MM.1S (cell line): ENCODE measurements at regions not wholly inside any gene's neighbourhood (a gene's known extent, or its start where the extent isn't known, plus 50 kb on each side); places are given as distances from the start of the nearest gene placed in this dataset.

Experiments used
- DNase-seq: peaks from one replicate; pipeline ENCODE4 v3.0.0-alpha.2; 2015
- H2AFZ ChIP-seq: fragments of 300-600 bp; sonication (generic); 2 replicates; pipeline ENCODE4 v1.6.0; 2016; ENCODE audit warnings: antibody characterized with exemption, low read length
- H3F3A ChIP-seq: fragments of 300-600 bp; sonication (generic); 2 replicates; pipeline ENCODE4 v1.6.1; 2016; ENCODE audit warnings: mild to moderate bottlenecking, antibody characterized with exemption, low read length, moderate library complexity, mixed read lengths; ENCODE audit not compliant: insufficient read depth
- H3K27ac ChIP-seq: fragments of 300-600 bp; sonication (generic); 2 replicates; pipeline ENCODE4 v1.5.1; 2016; ENCODE audit warnings: mild to moderate bottlenecking, low read length
- H3K27me3 ChIP-seq: fragments of 300-600 bp; sonication (generic); replicated peaks from 2 replicates; pipeline ENCODE4 v1.6.0; 2016; ENCODE audit warnings: low read length; ENCODE audit not compliant: insufficient read depth
- H3K36me3 ChIP-seq: fragments of 300-600 bp; sonication (generic); replicated peaks from 2 replicates; pipeline ENCODE4 v1.6.1; 2016; ENCODE audit warnings: mild to moderate bottlenecking, low read length, mixed read lengths; ENCODE audit not compliant: insufficient read depth
- H3K4me1 ChIP-seq: fragments of 300-600 bp; sonication (generic); 2 replicates; pipeline ENCODE4 v1.6.1; 2016; ENCODE audit warnings: low read length, mixed read lengths
- H3K4me2 ChIP-seq: fragments of 300-600 bp; sonication (generic); 2 replicates; pipeline ENCODE4 v1.6.0; 2016; ENCODE audit warnings: low read depth, low read length
- H3K4me3 ChIP-seq: fragments of 300-600 bp; sonication (generic); 2 replicates; pipeline ENCODE4 v1.5.1; 2016; ENCODE audit warnings: low read length, mixed read lengths
- H3K79me2 ChIP-seq: fragments of 300-600 bp; sonication (generic); 2 replicates; pipeline ENCODE4 v1.6.1; 2016; ENCODE audit warnings: mixed run types, low read length, mixed read lengths
- H3K9ac ChIP-seq: fragments of 300-600 bp; sonication (generic); 2 replicates; pipeline ENCODE4 v1.6.1; 2016; ENCODE audit warnings: low read length, mixed read lengths
- H3K9me2 ChIP-seq: fragments of 300-600 bp; sonication (generic); replicated peaks from 2 replicates; pipeline ENCODE4 v1.6.1; 2016; ENCODE audit warnings: mild to moderate bottlenecking, low read length, mixed read lengths; ENCODE audit not compliant: insufficient read depth
- H3K9me3 ChIP-seq: fragments of 300-600 bp; sonication (generic); replicated peaks from 2 replicates; pipeline ENCODE4 v1.6.1; 2016; ENCODE audit warnings: mild to moderate bottlenecking, low read length, mixed read lengths; ENCODE audit not compliant: insufficient read depth
- H4K20me1 ChIP-seq: fragments of 300-600 bp; sonication (generic); 2 replicates; pipeline ENCODE4 v1.6.1; 2016; ENCODE audit warnings: mild to moderate bottlenecking, low read length, moderate library complexity, mixed read lengths; ENCODE audit not compliant: insufficient read depth
- EZH2 ChIP-seq: fragments of 300-600 bp; sonication (generic); optimal IDR thresholded peaks from 2 replicates; pipeline ENCODE3; 2017; ENCODE audit warnings: low read depth, mild to moderate bottlenecking, antibody characterized with exemption, low read length, mixed read lengths
- EZH2phosphoT487 ChIP-seq: fragments of 300-600 bp; sonication (generic); IDR thresholded peaks from 2 replicates; pipeline ENCODE4 v1.6.1; 2018; ENCODE audit warnings: antibody characterized with exemption, low read length
- TF ChIP-seq, protein P1 (sequence below): fragments of 300-600 bp; sonication (generic); IDR thresholded peaks from 2 replicates; pipeline ENCODE4 v1.5.1; 2016; ENCODE audit warnings: antibody characterized with exemption, low read length, mixed read lengths

DNA sequence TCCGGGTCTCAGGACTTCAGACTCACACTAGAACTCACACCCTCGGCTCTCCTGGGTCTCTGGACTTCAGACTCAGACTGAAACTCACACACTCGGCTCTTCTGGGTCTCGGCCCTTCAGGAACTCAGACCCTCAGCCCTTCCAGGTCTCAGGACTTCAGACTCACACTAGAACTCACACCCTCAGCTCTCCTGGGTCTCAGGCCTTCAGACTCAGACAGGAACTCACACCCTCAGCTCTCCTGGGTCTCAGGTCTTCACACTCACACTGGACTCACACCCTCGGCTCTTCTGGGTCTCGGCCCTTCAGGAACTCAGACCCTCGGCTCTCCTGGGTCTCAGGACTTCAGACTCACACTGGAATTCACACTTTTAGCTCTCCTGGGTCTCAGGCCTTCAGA, 137.3 kb downstream of the CRLF2 start:
- H3K4me1 ChIP-seq, result no peaks in the 10 kb centered on the region
- no peak overlapping the region for H2AFZ ChIP-seq
- no peaks in the 10 kb centered on the region for H3K36me3 ChIP-seq
- H3K27ac ChIP-seq, result no peak overlapping the region
- DNase-seq, result no peak
- no peaks in the 10 kb centered on the region for H3K79me2 ChIP-seq
- H3K9me3 ChIP-seq, result no peaks in the 10 kb centered on the region
- no peak for TF ChIP-seq EZH2phosphoT487
- TF ChIP-seq EZH2, result no peak
- TF ChIP-seq, protein P1, sequence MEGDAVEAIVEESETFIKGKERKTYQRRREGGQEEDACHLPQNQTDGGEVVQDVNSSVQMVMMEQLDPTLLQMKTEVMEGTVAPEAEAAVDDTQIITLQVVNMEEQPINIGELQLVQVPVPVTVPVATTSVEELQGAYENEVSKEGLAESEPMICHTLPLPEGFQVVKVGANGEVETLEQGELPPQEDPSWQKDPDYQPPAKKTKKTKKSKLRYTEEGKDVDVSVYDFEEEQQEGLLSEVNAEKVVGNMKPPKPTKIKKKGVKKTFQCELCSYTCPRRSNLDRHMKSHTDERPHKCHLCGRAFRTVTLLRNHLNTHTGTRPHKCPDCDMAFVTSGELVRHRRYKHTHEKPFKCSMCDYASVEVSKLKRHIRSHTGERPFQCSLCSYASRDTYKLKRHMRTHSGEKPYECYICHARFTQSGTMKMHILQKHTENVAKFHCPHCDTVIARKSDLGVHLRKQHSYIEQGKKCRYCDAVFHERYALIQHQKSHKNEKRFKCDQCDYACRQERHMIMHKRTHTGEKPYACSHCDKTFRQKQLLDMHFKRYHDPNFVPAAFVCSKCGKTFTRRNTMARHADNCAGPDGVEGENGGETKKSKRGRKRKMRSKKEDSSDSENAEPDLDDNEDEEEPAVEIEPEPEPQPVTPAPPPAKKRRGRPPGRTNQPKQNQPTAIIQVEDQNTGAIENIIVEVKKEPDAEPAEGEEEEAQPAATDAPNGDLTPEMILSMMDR, result no peak
- no peaks in the 10 kb centered on the region for H3K27me3 ChIP-seq
- no peak overlapping the region for H3K4me2 ChIP-seq
- H3K4me3 ChIP-seq, result no peak overlapping the region
- no peaks in the 10 kb centered on the region for H3F3A ChIP-seq
- H3K9ac ChIP-seq, result no peak overlapping the region
- no peaks in the 10 kb centered on the region for H3K9me2 ChIP-seq
- H4K20me1 ChIP-seq, result no peaks in the 10 kb centered on the region

DNA sequence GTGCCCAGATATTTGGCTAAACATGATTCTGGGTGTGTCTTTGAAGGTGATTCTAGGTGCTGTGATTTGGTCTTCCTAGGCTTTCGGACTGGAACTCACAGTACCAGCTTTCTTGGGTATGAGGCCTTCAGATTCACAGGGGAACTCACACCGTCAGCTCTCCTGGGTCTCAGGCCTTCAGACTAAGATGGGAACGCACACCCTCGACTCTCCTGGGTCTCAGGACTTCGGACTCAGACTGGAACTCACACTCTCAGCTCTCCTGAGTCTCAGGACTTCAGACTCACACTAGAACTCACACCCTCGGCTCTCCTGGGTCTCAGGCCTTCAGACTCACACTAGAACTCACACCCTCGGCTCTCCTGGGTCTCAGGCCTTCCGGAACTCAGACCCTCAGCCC, 137.7 kb downstream of the CRLF2 start:
- H3K4me2 ChIP-seq, result no peak overlapping the region
- H3K9me2 ChIP-seq, result no peaks in the 10 kb centered on the region
- H3K4me3 ChIP-seq, result no peak overlapping the region
- no peaks in the 10 kb centered on the region for H3K27me3 ChIP-seq
- H3K4me1 ChIP-seq, result no peaks in the 10 kb centered on the region
- no peak for DNase-seq
- no peaks in the 10 kb centered on the region for H3F3A ChIP-seq
- H4K20me1 ChIP-seq, result no peaks in the 10 kb centered on the region
- no peaks in the 10 kb centered on the region for H3K36me3 ChIP-seq
- H3K79me2 ChIP-seq, result no peaks in the 10 kb centered on the region
- no peak for TF ChIP-seq EZH2phosphoT487
- no peak for TF ChIP-seq EZH2
- TF ChIP-seq, protein P1, result no peak
- H3K9ac ChIP-seq, result no peak overlapping the region
- no peak overlapping the region for H2AFZ ChIP-seq
- no peaks in the 10 kb centered on the region for H3K9me3 ChIP-seq
- no peak overlapping the region for H3K27ac ChIP-seq

DNA sequence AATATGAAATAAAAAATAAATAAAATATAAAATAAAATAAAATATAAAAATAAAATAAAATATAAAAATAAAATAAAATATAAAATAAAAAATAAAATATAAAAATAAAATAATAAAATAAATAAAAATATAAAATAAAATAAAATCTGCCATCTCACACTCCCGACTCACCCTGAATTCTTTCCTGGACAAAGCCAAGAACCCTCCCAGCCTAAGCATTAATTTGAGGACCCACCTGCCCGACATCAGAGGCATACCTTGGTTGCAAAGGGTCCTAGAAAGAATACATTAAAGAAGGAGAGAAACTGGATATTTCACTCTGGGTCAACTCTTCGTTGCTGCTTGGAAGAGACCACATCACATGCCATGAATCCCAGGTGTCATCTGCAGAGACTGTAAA, 138.3 kb downstream of the CRLF2 start:
- Histone ChIP-seq H3K9me2 (no peaks in the 10 kb centered on the region), H3K27ac (no peak overlapping the region), H3K4me3 (no peak overlapping the region), H2AFZ (no peak overlapping the region), H3F3A (no peaks in the 10 kb centered on the region), H3K9ac (no peak overlapping the region), H4K20me1 (no peaks in the 10 kb centered on the region), H3K36me3 (no peaks in the 10 kb centered on the region), H3K27me3 (no peaks in the 10 kb centered on the region), H3K9me3 (no peaks in the 10 kb centered on the region), H3K4me2 (no peak overlapping the region), H3K79me2 (no peaks in the 10 kb centered on the region), H3K4me1 (no peaks in the 10 kb centered on the region)
- no peak for TF ChIP-seq EZH2phosphoT487
- TF ChIP-seq, protein P1, result no peak
- DNase-seq, result no peak
